ENCODE measurements at regions not wholly inside any gene's neighbourhood (a gene's known extent, or its start where the extent isn't known, plus 50 kb on each side); places are given as distances from the start of the nearest gene placed in this dataset.

- Histone ChIP-seq H3K27me3 (no peaks in the 10 kb centered on the region), H3K27ac (no peak overlapping the region), H3K9me3 (ENCODE audit: low read depth) (no peaks in the 10 kb centered on the region), H4K20me1 (ENCODE audit: insufficient read depth, poor library complexity, severe bottlenecking) (no peaks in the 10 kb centered on the region), H3K4me3 (no peak overlapping the region), H3K36me3 (replicated peaks; ENCODE audit: insufficient read depth, low read depth) (no peaks in the 10 kb centered on the region), H3K4me1 (ENCODE audit: insufficient read depth) (no peaks in the 10 kb centered on the region), H3K4me2 (no peak overlapping the region), H3K79me2 (no peaks in the 10 kb centered on the region), H3K9me2 (replicated peaks; ENCODE audit: insufficient read depth) (no peaks in the 10 kb centered on the region), H2AFZ (no peak overlapping the region)
- TF ChIP-seq EZH2phosphoT487 (IDR thresholded peaks at IDR 0.05; ENCODE audit: low read depth, severe bottlenecking, unreplicated experiment), result no peak
- TF ChIP-seq EZH2 (IDR thresholded peaks at IDR 0.05; ENCODE audit: borderline replicate concordance), result no peak
- TF ChIP-seq CTCF (IDR thresholded peaks at IDR 0.05; ENCODE audit: poor library complexity), result no peak
- 56% methylated on average over 4 of the region's 4 CpGs for WGBS (ENCODE audit: low lambda C conversion rate, missing lambda C conversion rate)
- DNase-seq (ENCODE audit: low spot score), result no peak
Observed at GRCh38 chr6:20279051-20279450, 66.8 kb upstream of the MBOAT1 start.

GRCh38 chr6:20279608-20280287, 67.5 kb upstream of the MBOAT1 start:
- Histone ChIP-seq H3K4me2 (no peak overlapping the region), H2AFZ (no peak overlapping the region), H3K9me2 (replicated peaks; ENCODE audit: insufficient read depth) (no peaks in the 10 kb centered on the region), H3K36me3 (replicated peaks; ENCODE audit: insufficient read depth, low read depth) (no peaks in the 10 kb centered on the region), H3K9me3 (ENCODE audit: low read depth) (no peaks in the 10 kb centered on the region), H3K4me3 (no peak overlapping the region), H3K27ac (no peak overlapping the region), H3K27me3 (no peaks in the 10 kb centered on the region), H3K4me1 (ENCODE audit: insufficient read depth) (no peaks in the 10 kb centered on the region), H4K20me1 (ENCODE audit: insufficient read depth, poor library complexity, severe bottlenecking) (no peaks in the 10 kb centered on the region), H3K79me2 (no peaks in the 10 kb centered on the region)
- peak; percentile 16 for DNase-seq (ENCODE audit: low spot score)
- 47% methylated on average over 5 of the region's 5 CpGs for WGBS (ENCODE audit: low lambda C conversion rate, missing lambda C conversion rate)
- TF ChIP-seq EZH2 (IDR thresholded peaks at IDR 0.05; ENCODE audit: borderline replicate concordance), result no peak
- no peak for TF ChIP-seq EZH2phosphoT487 (IDR thresholded peaks at IDR 0.05; ENCODE audit: low read depth, severe bottlenecking, unreplicated experiment)
- no peak for TF ChIP-seq CTCF (IDR thresholded peaks at IDR 0.05; ENCODE audit: poor library complexity)

- no peaks in the 10 kb centered on the region for H4K20me1 ChIP-seq (ENCODE audit: insufficient read depth, poor library complexity, severe bottlenecking)
- H3K9me3 ChIP-seq (ENCODE audit: low read depth), result no peaks in the 10 kb centered on the region
- no peak for TF ChIP-seq EZH2phosphoT487 (IDR thresholded peaks at IDR 0.05; ENCODE audit: low read depth, severe bottlenecking, unreplicated experiment)
- H2AFZ ChIP-seq, result no peak overlapping the region
- no peak overlapping the region for H3K27ac ChIP-seq
- no peak for DNase-seq (ENCODE audit: low spot score)
- no peak overlapping the region for H3K4me3 ChIP-seq
- 78% methylated on average over 3 of the region's 3 CpGs for WGBS (ENCODE audit: low lambda C conversion rate, missing lambda C conversion rate)
- H3K4me1 ChIP-seq (ENCODE audit: insufficient read depth), result no peaks in the 10 kb centered on the region
- H3K4me2 ChIP-seq, result no peak overlapping the region
- no peaks in the 10 kb centered on the region for H3K9me2 ChIP-seq (replicated peaks; ENCODE audit: insufficient read depth)
- no peaks in the 10 kb centered on the region for H3K27me3 ChIP-seq
- no peaks in the 10 kb centered on the region for H3K36me3 ChIP-seq (replicated peaks; ENCODE audit: insufficient read depth, low read depth)
- H3K79me2 ChIP-seq, result no peaks in the 10 kb centered on the region
Observed at GRCh38 chr6:20280288-20280621, 68.0 kb upstream of the MBOAT1 start.

GRCh38 chr6:20284672-20285071, 72.4 kb upstream of the MBOAT1 start:
- Histone ChIP-seq H4K20me1 (ENCODE audit: insufficient read depth, poor library complexity, severe bottlenecking) (no peaks in the 10 kb centered on the region), H3K4me1 (ENCODE audit: insufficient read depth) (no peaks in the 10 kb centered on the region), H3K27me3 (no peaks in the 10 kb centered on the region), H3K79me2 (no peaks in the 10 kb centered on the region), H3K27ac (no peak overlapping the region), H3K4me2 (no peak overlapping the region), H3K9me2 (replicated peaks; ENCODE audit: insufficient read depth) (no peaks in the 10 kb centered on the region), H3K4me3 (no peak overlapping the region), H3K9me3 (ENCODE audit: low read depth) (no peaks in the 10 kb centered on the region), H2AFZ (no peak overlapping the region), H3K36me3 (replicated peaks; ENCODE audit: insufficient read depth, low read depth) (no peaks in the 10 kb centered on the region)
- no peak for DNase-seq (ENCODE audit: low spot score)
- WGBS (ENCODE audit: low lambda C conversion rate, missing lambda C conversion rate), result 94% methylated on average over 1 of the region's 1 CpG
- TF ChIP-seq CTCF (IDR thresholded peaks at IDR 0.05; ENCODE audit: poor library complexity) (no peak), EZH2 (IDR thresholded peaks at IDR 0.05; ENCODE audit: borderline replicate concordance) (no peak), EZH2phosphoT487 (IDR thresholded peaks at IDR 0.05; ENCODE audit: low read depth, severe bottlenecking, unreplicated experiment) (no peak)

Measured in hepatocyte (in vitro differentiated cells).